EL (cell line): ENCODE measurements at regions not wholly inside any gene's neighbourhood (a gene's known extent, or its start where the extent isn't known, plus 50 kb on each side); places are given as distances from the start of the nearest gene placed in this dataset.
"Not testable (repeated sequence)": the region's sequence is repeated elsewhere in the genome, so short reads cannot be mapped to it uniquely, and the experiment has no call there.

Experiments used
- DNase-seq: peaks from one replicate; pipeline ENCODE4 v3.0.0-alpha.2; 2016

DNA sequence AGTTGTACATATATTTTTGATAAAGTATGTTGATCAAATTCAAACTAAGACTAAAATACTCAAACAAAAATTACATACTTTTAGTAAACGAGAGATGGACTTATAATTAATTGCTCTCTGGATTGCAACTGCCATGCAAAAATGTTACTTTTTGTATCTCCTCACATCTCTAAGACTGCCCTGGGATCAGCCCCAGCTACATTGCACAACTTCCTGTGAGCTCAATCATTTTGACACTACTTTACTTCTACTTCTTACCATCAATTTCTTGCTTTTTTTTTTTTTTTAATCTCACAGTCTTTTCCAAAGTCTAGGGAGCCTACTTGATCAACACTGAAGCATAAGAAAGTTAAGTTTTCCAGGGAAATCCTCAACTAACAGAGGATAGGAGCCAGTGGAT lies 506.0 kb upstream of the CDH10 start:
- DNase-seq, result no peak

DNA sequence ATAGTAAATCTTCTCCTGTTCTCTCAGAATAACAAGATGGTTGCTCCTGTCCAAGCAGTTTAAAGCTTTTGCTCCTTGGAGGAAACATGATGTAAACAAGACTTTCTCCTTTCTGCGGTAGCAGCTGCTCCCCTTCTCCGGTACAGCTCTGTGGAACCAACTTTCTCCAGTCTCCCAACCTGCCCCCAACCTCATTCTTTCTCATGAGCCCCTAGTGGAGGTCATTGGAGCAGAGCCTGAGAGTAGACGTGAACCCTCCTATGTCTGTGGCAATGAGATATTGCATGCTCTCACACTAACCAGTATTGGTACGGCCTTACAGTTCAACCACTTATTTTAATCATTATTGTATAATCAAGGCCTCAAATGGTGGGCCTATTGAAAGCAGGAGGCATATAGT lies 483.8 kb upstream of the CDH10 start:
- DNase-seq, result no peak

DNA sequence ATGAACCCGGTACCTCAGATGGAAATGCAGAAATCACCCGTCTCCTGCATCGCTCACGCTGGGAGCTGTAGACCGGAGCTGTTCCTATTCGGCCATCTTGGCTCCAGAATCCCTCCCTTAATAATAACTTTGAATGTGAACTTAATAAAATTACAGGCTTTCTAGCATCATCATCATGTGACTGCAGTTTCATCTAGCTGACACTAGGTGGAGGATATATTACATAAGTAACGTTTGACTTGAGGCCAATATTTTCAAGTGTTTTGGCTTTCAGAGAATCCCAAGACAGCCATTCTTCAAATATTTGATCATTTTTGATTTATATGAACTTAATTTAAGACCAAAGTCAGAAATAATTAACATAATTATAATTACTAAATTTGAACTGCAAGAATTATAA lies 474.9 kb upstream of the CDH10 start:
- DNase-seq, result no peak

DNA sequence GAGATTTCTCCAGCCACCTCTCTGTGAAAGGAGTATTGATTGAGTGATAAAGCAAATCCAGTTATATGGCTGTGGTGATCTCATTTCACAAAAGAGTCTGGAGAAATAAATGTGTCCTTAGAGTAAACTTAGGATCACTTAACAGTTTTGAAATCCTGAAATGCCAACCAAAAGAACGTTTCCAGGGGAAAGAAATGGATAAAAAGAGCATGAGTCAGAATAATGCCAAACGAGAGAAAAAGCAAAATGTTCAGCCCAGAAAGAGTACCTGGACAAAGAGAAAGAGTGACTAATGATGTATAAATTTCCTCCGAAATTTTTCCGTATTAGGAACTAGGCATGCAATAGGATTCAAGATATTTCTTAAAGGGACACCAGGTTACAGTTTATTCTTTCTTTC lies 463.1 kb upstream of the CDH10 start:
- DNase-seq, result no peak

DNA sequence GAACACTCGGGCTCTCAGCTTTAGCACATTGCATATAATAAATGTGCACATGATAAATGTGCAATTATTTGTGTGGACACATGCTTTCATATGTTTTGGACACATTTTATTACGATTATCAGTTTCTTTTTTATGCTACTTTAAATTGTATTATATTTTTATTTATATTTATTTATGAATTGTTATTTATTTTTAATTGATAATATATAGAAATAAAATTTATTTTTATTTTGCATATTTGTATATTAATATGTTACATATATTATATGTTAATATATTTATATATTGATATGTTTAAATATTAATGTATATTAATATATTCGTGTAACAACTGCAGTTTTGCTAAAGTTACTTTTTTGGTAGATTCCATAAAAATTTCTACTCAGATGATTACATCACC lies 454.8 kb upstream of the CDH10 start:
- DNase-seq, result no peak

DNA sequence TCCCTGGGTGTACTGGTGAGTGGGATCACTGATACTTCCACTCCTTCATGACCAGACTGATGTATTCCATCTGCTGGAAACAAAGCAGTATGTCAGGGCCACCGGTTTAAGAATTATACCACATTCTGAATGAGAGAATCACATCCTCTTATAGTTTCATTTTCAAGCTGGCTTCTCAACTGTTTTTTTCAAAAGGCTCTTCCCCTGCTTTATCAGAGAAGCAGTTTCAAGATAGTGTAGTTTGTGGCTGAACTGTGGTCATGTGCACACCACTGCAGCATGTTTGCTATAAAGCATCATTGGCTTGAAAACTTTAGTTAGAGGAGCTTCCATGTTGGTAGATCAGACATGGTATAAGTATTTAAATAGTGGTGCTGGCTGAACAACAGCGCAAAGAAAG lies 450.5 kb upstream of the CDH10 start:
- no peak for DNase-seq

DNA sequence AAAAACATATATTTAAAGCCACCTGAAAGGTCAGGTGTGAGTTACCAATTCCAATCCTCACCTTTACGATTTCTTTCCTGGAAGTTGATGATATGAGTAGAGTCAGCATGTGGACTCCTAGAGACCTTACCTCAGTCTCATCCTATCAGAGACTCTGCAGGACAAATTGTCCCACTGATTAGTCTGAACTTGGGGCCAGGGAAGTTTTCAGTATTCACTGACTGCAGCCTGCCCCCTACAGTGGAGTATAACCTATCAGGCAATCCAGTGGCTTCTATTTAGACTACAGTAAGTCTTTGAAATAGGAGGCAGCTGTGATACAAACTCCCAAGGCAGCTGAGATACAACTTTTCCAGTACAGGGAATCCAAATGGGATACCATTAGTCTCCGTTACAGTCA lies 449.4 kb upstream of the CDH10 start:
- no peak for DNase-seq

DNA sequence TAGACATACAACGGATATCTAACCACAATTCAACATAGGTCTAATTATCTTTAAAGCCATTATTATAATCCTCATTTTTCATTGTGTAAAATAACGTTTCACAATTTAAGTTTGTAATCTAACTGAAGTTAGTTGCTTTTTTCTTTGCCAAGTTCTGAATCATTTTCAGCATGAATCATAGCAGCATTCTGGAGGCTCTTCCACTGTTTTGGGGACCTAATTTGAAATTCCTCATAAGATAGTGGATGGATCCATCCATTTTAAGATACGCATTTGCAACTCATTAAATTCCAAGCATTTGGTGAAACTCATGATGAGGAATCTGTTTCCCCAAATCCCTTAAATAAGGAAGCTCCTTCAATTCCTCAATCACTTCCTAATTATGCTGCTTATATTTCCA lies 447.1 kb upstream of the CDH10 start:
- no peak for DNase-seq

DNA sequence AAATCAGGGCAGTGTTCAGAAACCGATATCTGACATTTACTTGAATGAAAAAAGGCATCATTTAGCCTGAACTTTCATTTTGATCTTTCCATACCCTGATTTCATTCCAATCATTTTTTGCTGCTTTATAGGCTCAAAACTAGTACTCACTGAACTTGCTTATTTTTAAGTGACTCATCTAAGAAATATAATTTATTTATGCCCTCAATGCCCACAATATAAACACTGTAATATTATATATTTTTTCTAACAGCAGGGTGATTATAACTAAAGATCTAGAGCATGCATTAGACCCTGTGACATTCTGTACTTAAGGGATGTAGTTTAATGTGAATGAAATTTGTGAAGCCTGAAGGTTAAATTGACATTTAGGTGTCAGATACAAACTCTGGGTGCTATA lies 446.1 kb upstream of the CDH10 start:
- no peak for DNase-seq

DNA sequence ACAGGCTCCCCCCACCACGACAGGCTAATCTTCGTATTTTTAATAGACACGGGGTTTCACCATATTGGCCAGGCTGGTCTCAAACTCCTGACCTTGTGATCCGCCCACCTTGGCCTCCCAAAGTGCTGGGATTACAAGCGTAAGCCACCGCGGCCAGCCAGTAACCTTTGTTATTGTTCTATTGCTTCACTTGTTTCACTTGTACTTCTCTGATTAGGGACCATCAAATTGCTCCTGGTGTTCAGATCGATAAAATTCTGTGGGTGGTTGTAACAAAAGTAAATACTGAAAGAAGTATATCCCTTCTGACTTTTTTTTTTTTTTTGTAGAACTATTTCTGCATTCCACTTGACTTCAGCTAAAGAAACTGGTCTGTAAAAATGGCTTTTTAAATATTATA lies 445.5 kb upstream of the CDH10 start:
- no peak for DNase-seq

DNA sequence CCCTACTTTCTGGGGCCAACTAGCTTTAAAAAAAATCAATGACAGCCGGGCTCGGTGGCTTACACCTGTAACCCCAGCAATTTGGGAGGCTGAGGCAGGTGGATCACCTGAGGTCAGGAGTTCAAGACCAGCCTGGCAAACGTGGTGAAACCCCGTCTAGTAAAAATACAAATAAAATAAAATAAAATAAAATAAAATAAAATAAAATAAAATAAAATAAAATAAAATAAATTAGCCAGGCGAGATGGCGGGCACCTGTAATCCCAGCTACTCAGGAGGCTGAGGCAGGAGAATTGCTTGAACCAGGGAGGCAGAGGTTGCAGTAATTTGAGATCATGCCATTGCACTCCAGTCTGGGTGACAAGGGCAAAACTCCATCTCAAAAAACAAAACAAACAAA lies 443.9 kb upstream of the CDH10 start:
- DNase-seq, result not testable (repeated sequence)

DNA sequence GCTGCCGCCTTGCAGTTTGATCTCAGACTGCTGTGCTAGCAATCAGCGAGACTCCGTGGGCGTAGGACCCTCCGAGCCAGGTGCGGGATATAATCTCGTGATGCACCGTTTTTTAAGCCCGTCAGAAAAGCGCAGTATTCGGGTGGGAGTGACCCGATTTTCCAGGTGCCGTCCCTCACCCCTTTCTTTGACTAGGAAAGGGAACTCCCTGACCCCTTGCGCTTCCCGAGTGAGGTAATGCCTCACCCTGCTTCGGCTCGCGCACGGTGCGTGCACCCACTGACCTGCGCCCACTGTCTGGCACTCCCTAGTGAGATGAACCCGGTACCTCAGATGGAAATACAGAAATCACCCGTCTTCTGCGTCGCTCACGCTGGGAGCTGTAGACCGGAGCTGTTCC lies 438.5 kb upstream of the CDH10 start:
- not testable (repeated sequence) for DNase-seq

DNA sequence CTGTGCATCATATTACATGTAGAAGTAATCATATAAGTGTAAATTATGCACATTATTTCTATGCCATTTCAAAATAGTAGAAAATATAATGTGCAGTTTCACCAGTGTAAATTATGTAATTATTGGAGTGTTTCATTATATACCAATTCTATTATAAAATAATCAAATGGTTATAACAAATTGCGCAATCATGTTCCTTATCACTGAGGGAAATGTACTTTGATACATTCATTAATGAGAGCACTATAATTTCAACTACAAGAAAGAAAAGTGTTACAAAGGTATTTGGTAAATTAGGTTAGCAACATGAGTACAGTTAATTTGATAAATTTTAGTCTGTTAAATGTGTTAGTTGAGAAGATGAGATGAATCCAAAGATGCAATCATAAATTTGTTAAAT lies 421.5 kb upstream of the CDH10 start:
- no peak for DNase-seq

DNA sequence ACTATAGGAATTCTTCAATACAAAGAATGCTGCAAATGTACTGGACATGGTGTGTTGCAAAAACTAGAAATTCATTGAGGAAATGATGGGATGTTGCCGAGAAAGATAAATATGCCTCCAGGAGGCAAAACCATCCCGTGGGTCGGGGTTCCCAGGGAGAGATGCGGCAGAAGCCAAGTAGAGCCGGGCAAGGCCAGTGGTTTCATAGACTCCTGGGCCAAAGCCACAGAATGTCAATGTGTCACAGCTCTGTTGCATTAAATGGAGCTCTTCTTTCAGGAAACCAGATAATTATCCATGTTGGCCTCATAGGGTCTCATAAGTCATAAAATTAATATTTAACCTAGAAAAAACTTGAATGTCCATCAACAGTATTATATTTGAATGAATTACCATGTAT lies 419.5 kb upstream of the CDH10 start:
- DNase-seq, result no peak

DNA sequence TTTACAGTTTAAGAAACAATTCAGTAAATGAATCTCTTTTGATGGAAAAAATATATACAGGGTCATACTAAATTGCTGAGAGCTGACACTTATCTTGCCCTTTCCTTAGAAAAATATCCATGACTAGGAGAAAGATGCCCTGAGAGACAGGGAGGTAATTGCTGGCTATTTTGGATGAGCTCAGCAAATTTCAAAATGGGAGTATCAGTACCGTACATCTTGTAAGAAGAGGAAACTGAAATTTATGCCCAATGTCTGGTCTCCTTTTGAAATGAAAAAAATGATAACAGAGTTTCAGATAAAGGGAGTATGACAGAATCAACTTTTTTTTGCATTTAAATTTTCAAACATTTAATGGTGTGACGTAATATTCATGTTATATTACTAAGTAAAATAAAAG lies 415.8 kb upstream of the CDH10 start:
- no peak for DNase-seq

DNA sequence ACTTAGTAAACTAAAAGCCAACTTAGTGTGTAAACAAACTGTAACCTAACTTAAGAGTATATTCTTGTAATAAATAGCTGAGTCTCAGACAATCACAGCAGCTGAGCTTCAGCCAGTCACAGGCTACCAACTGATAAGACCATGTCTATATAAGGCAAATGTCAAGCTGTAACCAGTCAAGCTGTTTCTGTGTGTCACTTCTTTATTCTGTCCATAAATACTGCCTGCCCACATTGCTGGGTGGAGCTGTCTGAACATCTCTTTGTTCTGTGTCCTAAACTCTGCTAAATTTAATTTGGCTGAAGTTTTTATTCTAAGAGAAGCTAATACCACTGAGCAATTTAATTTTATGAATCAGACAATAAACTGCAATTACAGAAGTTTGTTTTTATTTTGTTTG lies 412.1 kb upstream of the CDH10 start:
- DNase-seq, result no peak

DNA sequence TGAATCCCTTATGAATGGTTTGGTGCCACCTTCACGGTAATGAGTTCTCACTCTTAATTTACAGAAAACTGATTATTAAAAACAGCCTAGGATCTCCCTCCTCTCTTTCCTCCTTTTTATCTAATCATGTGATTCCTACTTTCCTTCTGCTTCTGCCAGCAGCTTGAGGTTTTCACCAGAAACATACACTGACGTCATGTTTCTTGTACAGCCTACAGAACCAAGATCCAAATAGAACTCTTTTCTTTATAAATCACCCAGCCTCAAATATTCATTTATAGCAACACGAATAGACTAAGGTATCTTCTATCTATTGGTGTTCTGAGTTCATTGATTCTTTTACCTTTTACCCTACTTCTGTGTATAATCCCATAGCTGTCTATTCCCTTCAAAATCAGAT lies 388.9 kb upstream of the CDH10 start:
- DNase-seq, result no peak

DNA sequence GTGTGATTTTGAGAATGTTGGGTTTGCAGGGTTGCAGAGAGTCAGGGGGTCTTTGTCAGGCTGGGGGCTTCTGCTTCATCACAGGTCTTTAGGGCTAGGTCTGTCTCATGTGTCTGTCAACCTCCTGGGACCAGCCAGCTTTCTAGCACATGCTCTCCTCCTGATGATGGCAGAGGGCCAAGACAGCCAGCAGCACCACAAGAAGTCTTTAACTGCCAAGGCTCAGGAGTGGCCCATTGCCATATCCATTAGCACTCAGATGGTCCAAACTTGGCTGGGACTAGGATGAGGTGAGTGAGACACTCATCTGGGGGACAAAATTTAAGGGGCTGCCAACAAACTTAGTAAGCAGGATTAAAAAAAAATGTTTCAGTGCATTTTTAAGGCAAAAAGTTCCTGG lies 384.2 kb upstream of the CDH10 start:
- no peak for DNase-seq

DNA sequence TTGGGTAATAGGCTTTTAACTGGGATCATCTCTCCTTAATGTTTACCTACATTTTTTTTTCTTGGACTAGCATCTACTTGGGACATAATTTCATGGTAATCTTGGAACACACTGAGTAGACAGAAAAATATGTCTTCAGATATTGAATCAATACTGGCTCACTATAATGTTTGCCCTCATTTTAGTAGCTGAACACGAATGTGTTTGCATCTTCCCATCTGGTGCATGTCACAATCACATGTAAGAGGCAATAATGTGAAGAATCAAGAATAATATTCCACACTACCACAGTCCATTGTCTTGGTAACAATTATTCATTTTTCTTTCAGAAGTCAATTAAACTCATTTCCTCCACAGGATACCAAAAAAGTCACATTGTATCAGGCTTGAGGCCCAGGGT lies 382.7 kb upstream of the CDH10 start:
- DNase-seq, result no peak

DNA sequence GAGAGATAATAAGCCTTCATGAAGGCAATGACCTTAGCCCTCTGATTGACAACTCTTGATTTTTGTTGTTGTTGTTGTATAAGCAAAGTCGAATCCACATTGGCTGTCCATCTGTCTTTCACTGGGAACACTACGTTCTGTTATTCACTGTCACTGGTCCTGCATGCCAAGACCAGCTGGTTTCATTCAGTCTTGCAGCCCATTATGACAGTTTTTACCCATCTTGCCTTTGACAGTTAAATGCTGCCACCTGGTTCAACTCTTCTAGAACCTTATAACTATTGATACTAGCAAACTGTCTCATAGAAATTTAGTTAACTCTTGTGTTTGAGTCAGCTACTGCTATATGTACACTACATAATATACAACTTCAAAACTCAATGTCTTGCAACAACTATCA lies 382.3 kb upstream of the CDH10 start:
- no peak for DNase-seq

DNA sequence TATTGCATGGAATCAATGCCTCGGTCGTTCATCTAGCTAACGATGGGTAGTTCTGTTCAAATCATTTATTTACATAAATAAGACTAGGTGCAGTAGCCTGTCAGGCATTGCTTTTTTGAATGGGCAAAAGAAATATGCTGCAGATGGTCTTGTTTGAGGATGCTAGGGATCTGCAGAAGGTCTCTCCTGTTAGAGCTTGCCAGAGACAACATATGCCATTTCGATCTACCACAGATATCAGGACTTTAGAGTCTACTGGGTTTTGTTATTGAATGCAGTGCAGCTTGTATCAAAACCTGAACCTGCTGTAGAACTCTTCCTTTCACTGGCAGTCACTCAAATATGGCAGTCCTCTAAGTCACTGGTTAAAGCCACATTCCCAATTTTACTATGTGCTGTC lies 381.1 kb upstream of the CDH10 start:
- no peak for DNase-seq

DNA sequence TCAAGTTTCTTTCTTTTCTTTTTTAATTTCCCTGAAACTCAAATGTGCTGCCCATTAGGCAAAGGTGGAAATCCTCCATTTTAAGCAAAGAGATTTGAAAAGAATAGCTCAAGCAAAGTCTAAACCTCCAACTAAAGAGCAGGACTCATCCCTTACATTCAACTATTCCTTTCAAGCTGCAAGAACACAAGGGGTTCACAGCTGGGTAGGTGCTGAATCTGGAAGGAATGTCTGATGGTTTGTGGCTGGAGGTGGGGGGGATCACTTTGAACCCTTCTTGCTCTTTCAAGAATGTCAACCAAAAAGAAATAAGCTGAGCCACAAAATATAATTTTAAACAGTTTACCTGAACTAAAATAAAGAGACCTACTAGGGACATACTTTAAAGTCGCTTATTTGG lies 375.7 kb upstream of the CDH10 start:
- DNase-seq, result no peak

DNA sequence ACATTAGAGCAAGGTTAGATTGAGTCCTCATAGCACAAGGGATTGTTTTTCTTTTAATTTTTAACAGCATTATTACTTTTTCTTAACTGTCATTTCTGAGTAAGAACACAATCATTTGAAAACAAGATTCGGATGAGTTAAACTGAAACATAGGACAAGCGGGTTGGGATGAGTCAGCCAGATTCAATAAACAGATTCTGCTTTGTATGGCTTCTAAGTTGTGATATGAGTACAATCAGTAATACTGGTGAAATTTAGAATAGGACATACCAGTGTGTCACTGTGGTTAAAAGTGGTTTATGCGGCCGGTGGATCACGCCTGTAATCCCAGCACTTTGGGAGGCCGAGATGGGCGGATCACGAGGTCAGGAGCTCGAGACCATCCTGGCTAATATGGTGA lies 364.3 kb upstream of the CDH10 start:
- no peak for DNase-seq

DNA sequence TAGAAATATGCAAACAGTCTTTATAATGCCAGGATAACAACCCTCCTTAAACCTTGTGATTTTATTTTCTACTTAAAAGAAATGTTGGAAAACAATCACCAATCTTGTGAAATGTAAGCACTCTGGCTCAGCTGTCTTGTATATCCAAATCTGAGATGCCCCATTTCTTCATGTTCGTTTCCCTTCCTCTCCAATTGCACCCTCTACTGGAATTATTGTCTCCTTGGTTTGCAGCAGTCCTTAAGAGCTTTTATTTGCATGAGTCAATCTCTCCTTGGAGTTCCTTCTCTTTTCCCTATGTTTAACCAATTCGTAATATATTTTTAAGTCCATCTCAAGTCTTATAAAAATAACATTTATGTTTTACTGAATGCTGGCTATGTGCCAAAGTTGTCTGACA lies 362.0 kb upstream of the CDH10 start:
- DNase-seq, result no peak

DNA sequence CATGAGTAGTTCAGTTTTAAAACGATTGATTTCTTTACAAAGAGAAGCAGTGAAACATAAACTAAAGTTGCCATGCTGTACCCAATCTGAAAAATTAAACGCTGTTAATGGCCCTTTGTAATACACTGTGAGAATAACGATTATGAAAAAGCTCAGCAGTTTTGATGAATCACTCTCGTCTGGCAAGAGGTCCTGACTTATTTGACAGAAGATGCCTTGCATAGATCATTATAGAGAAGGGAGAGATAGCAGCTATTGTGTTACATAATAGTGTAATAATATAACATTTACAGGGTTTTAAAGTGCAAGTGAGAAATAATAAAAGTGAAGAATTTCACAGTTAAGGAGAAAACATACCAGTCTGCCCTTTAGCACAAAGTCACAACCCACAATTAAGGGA lies 361.5 kb upstream of the CDH10 start:
- no peak for DNase-seq

DNA sequence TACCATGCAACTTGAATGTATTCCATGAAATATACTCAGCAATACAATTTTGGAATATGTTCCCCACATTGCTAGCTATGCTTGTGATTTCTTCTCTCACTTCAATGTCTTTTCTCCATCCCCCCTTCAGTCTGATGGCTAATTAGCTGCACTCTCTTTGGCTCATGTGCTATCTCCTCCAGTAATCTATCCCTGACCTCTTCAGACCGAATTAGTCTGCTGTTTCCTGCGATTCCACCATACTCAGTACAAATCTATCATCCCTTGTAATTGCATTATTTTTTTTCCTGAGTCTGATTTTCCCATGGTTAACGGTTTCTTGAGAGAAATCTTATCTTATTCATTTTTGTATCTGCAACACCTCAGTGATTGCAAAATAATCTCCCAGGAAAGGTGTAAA lies 360.7 kb upstream of the CDH10 start:
- no peak for DNase-seq

DNA sequence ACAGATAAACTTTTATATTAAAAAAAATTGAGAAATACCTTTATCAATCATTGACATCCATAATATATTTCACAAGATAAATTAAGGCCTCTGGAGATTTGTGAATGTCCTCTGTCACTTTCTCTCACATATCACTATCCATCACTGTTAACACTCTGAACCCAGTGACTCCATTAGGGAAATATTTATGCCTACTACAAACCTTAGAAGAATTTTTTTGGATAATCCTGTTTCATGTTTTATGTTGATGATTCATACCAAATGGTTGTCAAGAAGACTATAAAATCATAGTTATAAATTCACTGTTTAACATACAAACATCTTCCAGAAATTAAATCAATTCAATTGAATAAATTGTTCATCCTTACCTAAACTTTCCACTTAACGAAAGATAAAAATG lies 357.6 kb upstream of the CDH10 start:
- DNase-seq, result no peak
